SK-N-SH treated with all-trans-retinoic acid at 6 μM for 48 hours (cell line): ENCODE measurements at regions not wholly inside any gene's neighbourhood (a gene's known extent, or its start where the extent isn't known, plus 50 kb on each side); places are given as distances from the start of the nearest gene placed in this dataset.

Experiments used
- ATAC-seq: fragments of 200-7000 bp; cut with Tn5 transposase; 3 replicates; pipeline ENCODE4 v1.9.1; 2020; ENCODE audit warnings: mild to moderate bottlenecking, moderate library complexity
- ARNTL ChIP-seq: fragments of 450-650 bp; formaldehyde crosslinking; IDR thresholded peaks from 2 replicates; pipeline ENCODE4 v1.5.0; 2020; ENCODE audit warnings: low read depth, mild to moderate bottlenecking, moderate library complexity, borderline replicate concordance
- BACH2 ChIP-seq: fragments of 250-450 bp; sonication (Bioruptor Pico); IDR thresholded peaks from 2 replicates; pipeline ENCODE4 v1.9.0; 2021; ENCODE audit warnings: mild to moderate bottlenecking, borderline replicate concordance
- CSDC2 ChIP-seq: fragments of 250-450 bp; sonication (Bioruptor Pico); IDR thresholded peaks from 2 replicates; pipeline ENCODE4 v1.5.0; 2020; ENCODE audit warnings: mild to moderate bottlenecking, moderate library complexity
- ESRRG ChIP-seq: fragments of 250-450 bp; sonication (Bioruptor Pico); IDR thresholded peaks from 2 replicates; pipeline ENCODE4 v1.6.1; 2021; ENCODE audit warnings: mild to moderate bottlenecking
- GLIS3 ChIP-seq: fragments of 250-450 bp; sonication (Bioruptor Pico); IDR thresholded peaks from 2 replicates; pipeline ENCODE4 v1.5.0; 2020; ENCODE audit warnings: mild to moderate bottlenecking, moderate library complexity
- OSR1 ChIP-seq: fragments of 250-450 bp; sonication (Bioruptor Pico); IDR thresholded peaks from 2 replicates; pipeline ENCODE4 v1.8.0; 2022; ENCODE audit warnings: moderate library complexity, mild to moderate bottlenecking, inconsistent platforms
- PPARA ChIP-seq: fragments of 250-450 bp; sonication (Bioruptor Pico); IDR thresholded peaks from 2 replicates; pipeline ENCODE4 v1.5.0; 2020; ENCODE audit warnings: mild to moderate bottlenecking, borderline replicate concordance
- RARB ChIP-seq: fragments of 250-450 bp; sonication (Bioruptor Pico); IDR thresholded peaks from 2 replicates; pipeline ENCODE4 v1.8.0; 2021; ENCODE audit warnings: mild to moderate bottlenecking, moderate library complexity
- SNAI2 ChIP-seq: fragments of 250-450 bp; sonication (Bioruptor Pico); IDR thresholded peaks from 2 replicates; pipeline ENCODE4 v1.5.0; 2020; ENCODE audit warnings: mild to moderate bottlenecking, moderate library complexity
- TCF4 ChIP-seq: fragments of 250-450 bp; sonication (Bioruptor Pico); IDR thresholded peaks from 2 replicates; pipeline ENCODE4 v1.8.0; 2021; ENCODE audit warnings: mild to moderate bottlenecking, moderate library complexity, borderline replicate concordance
- TOX ChIP-seq: fragments of 250-450 bp; sonication (Bioruptor Pico); IDR thresholded peaks from 2 replicates; pipeline ENCODE4 v1.8.0; 2021; ENCODE audit warnings: mild to moderate bottlenecking, moderate library complexity, borderline replicate concordance
- ZC3H10 ChIP-seq: fragments of 250-450 bp; sonication (Bioruptor Pico); IDR thresholded peaks from 2 replicates; pipeline ENCODE4 v1.5.1; 2021; ENCODE audit warnings: mild to moderate bottlenecking, moderate library complexity
- ZFP3 ChIP-seq: fragments of 250-450 bp; sonication (Bioruptor Pico); IDR thresholded peaks from 2 replicates; pipeline ENCODE4 v1.5.0; 2020; ENCODE audit warnings: mild to moderate bottlenecking, moderate library complexity
- ZFP30 ChIP-seq: fragments of 450-650 bp; formaldehyde crosslinking; IDR thresholded peaks from 2 replicates; pipeline ENCODE4 v1.5.0; 2022; ENCODE audit warnings: mild to moderate bottlenecking, moderate library complexity
- ZNF565 ChIP-seq: fragments of 450-650 bp; formaldehyde crosslinking; conservative IDR thresholded peaks from 2 replicates; pipeline ENCODE4 v1.5.0; 2020; ENCODE audit warnings: low read depth, mild to moderate bottlenecking, moderate library complexity
- ZNF70 ChIP-seq: fragments of 450-650 bp; formaldehyde crosslinking; IDR thresholded peaks from 2 replicates; pipeline ENCODE4 v1.5.0; 2020; ENCODE audit warnings: mild to moderate bottlenecking, moderate library complexity
- TF ChIP-seq, protein P1 (sequence below): fragments of 250-450 bp; sonication (Bioruptor Pico); IDR thresholded peaks from 2 replicates; pipeline ENCODE4 v1.8.0; 2021; ENCODE audit warnings: low read depth, mild to moderate bottlenecking, moderate library complexity, borderline replicate concordance
- TF ChIP-seq, protein P2 (sequence below): fragments of 250-450 bp; sonication (Bioruptor Pico); IDR thresholded peaks from 2 replicates; pipeline ENCODE4 v1.5.1; 2021; ENCODE audit warnings: mild to moderate bottlenecking, moderate library complexity
- TF ChIP-seq, protein P3 (sequence below): fragments of 250-450 bp; sonication (Bioruptor Pico); IDR thresholded peaks from 2 replicates; pipeline ENCODE4 v1.5.1; 2020; ENCODE audit warnings: low read depth, mild to moderate bottlenecking, moderate library complexity
- TF ChIP-seq, protein P4 (sequence below): fragments of 250-450 bp; sonication (Bioruptor Pico); IDR thresholded peaks from 2 replicates; pipeline ENCODE4 v1.8.0; 2020; ENCODE audit warnings: mild to moderate bottlenecking, moderate library complexity, borderline replicate concordance

DNA sequence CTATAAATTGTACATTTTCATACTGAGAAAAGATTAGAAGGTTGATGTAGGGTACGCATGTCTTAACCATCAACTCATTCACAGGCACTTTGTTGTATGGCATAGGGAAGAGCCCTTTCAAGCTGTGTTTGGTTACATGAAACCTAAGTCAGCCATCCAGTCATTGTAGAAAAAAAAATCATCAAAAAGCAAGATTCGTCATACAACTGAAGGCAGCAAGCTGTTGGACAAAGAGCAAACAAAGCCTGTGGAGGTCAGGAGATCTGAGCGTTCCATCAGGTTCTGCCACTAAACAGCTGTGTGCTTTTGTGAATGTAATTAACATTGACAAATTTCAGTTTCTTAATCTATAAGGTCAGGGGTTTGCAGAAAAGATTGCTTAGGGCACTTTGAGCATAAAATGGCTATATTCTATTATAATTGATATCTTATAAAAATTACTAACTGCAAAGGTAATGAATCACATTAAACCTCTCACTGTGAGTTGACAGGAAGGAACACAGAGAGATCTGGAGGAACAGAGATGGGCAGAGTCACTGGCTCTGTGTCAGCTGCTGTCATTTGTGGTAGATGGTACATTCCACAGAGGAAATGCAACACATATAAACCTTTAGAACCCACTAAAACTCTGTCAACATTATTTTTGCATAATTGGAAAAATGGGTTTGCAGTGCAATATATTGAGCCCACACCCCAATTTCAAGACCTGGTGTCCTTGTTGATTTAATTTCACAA is 66.3 kb upstream of the MYOCD start:
- TF ChIP-seq, protein P1, sequence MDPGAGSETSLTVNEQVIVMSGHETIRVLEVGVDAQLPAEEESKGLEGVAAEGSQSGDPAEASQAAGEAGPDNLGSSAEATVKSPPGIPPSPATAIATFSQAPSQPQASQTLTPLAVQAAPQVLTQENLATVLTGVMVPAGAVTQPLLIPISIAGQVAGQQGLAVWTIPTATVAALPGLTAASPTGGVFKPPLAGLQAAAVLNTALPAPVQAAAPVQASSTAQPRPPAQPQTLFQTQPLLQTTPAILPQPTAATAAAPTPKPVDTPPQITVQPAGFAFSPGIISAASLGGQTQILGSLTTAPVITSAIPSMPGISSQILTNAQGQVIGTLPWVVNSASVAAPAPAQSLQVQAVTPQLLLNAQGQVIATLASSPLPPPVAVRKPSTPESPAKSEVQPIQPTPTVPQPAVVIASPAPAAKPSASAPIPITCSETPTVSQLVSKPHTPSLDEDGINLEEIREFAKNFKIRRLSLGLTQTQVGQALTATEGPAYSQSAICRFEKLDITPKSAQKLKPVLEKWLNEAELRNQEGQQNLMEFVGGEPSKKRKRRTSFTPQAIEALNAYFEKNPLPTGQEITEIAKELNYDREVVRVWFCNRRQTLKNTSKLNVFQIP (CRISPR knock-in tag) = no peak
- TF ChIP-seq ZNF70 (CRISPR knock-in tag) = no peak
- TF ChIP-seq ESRRG (CRISPR knock-in tag) = no peak
- TF ChIP-seq, protein P2, sequence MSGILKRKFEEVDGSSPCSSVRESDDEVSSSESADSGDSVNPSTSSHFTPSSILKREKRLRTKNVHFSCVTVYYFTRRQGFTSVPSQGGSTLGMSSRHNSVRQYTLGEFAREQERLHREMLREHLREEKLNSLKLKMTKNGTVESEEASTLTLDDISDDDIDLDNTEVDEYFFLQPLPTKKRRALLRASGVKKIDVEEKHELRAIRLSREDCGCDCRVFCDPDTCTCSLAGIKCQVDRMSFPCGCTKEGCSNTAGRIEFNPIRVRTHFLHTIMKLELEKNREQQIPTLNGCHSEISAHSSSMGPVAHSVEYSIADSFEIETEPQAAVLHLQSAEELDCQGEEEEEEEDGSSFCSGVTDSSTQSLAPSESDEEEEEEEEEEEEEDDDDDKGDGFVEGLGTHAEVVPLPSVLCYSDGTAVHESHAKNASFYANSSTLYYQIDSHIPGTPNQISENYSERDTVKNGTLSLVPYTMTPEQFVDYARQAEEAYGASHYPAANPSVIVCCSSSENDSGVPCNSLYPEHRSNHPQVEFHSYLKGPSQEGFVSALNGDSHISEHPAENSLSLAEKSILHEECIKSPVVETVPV = no peak
- TF ChIP-seq TOX (CRISPR knock-in tag) = no peak
- no peak for TF ChIP-seq ZNF565
- no peak for TF ChIP-seq RARB (CRISPR knock-in tag)
- no peak for TF ChIP-seq ZFP3
- no peak for TF ChIP-seq SNAI2 (CRISPR knock-in tag)
- TF ChIP-seq ARNTL (CRISPR knock-in tag) = no peak
- no peak for ATAC-seq

DNA sequence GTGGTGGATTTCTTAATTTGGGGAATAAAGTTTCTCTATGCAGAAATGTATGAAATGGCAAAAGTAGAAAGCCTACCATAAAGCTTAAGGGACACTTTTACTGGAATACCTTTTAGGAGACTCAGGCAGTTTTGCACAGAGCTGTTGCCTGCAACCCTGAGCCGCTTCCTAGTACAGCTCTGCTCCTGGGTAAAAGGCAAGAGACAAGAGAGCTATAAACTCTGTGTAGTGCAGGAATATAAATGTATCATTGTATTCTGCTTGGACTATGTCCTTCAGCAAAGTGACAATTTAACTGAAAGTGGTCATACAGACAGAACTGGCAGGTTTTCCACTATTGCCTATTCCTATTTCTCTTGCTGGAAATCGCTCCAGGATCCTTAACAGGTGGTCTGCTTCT is 65.3 kb upstream of the MYOCD start:
- no peak for ATAC-seq
- TF ChIP-seq TCF4 (CRISPR knock-in tag) = no peak
- no peak for TF ChIP-seq OSR1 (CRISPR knock-in tag)
- no peak for TF ChIP-seq PPARA (CRISPR knock-in tag)
- TF ChIP-seq CSDC2 (CRISPR knock-in tag) = no peak
- TF ChIP-seq GLIS3 = no peak
- TF ChIP-seq RARB (CRISPR knock-in tag) = no peak
- TF ChIP-seq, protein P3, sequence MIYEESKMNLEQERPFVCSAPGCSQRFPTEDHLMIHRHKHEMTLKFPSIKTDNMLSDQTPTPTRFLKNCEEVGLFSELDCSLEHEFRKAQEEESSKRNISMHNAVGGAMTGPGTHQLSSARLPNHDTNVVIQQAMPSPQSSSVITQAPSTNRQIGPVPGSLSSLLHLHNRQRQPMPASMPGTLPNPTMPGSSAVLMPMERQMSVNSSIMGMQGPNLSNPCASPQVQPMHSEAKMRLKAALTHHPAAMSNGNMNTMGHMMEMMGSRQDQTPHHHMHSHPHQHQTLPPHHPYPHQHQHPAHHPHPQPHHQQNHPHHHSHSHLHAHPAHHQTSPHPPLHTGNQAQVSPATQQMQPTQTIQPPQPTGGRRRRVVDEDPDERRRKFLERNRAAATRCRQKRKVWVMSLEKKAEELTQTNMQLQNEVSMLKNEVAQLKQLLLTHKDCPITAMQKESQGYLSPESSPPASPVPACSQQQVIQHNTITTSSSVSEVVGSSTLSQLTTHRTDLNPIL (CRISPR knock-in tag) = no peak
- no peak for TF ChIP-seq TOX (CRISPR knock-in tag)
- no peak for TF ChIP-seq BACH2 (CRISPR knock-in tag)
- no peak for TF ChIP-seq ZNF70 (CRISPR knock-in tag)
- no peak for TF ChIP-seq ZFP30 (CRISPR knock-in tag)
- TF ChIP-seq ZNF565 = no peak
- no peak for TF ChIP-seq ARNTL (CRISPR knock-in tag)
- no peak for TF ChIP-seq ZC3H10 (CRISPR knock-in tag)
- no peak for TF ChIP-seq ESRRG (CRISPR knock-in tag)
- TF ChIP-seq, protein P4, sequence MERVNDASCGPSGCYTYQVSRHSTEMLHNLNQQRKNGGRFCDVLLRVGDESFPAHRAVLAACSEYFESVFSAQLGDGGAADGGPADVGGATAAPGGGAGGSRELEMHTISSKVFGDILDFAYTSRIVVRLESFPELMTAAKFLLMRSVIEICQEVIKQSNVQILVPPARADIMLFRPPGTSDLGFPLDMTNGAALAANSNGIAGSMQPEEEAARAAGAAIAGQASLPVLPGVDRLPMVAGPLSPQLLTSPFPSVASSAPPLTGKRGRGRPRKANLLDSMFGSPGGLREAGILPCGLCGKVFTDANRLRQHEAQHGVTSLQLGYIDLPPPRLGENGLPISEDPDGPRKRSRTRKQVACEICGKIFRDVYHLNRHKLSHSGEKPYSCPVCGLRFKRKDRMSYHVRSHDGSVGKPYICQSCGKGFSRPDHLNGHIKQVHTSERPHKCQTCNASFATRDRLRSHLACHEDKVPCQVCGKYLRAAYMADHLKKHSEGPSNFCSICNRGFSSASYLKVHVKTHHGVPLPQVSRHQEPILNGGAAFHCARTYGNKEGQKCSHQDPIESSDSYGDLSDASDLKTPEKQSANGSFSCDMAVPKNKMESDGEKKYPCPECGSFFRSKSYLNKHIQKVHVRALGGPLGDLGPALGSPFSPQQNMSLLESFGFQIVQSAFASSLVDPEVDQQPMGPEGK = no peak
- TF ChIP-seq, protein P1 (CRISPR knock-in tag) = no peak

DNA sequence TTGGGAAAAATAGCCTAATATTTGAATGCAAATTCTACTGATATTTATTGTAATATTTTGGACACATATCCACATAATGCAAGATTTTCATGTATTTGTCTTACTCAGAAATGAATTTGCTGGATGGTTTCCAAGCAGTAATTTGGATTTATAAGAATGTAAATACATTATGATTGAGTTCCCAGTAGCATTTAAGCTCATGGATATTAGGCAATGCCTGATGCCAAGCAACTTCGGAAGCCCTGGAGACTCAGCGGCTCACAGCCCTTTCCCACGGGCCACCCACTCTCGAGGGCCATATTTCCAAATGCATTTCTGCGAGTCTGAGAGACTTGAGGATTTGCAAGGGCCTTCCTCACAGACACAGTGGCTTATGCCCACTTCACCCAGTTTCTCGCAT is 62.1 kb upstream of the MYOCD start:
- TF ChIP-seq, protein P1 (CRISPR knock-in tag) = no peak
- TF ChIP-seq RARB (CRISPR knock-in tag) (no peak), ARNTL (CRISPR knock-in tag) (no peak), ZFP3 (no peak), PPARA (CRISPR knock-in tag) (no peak)
- no peak for ATAC-seq
